GM12878 (cell line): ENCODE measurements at regions not wholly inside any gene's neighbourhood (a gene's known extent, or its start where the extent isn't known, plus 50 kb on each side); places are given as distances from the start of the nearest gene placed in this dataset.

Experiments
- ATAC-seq: fragments of 200-7000 bp; cut with Tn5 transposase; 3 replicates; pipeline ENCODE4 v1.9.1; 2020; ENCODE audit warnings: mild to moderate bottlenecking, moderate library complexity
- BruUV-seq: library from RNA; stranded (reverse); fragments of 400-500 nt; replicated peaks from 2 replicates; lab custom pipeline; 2021; lab: Mats Ljungman, UMichigan
- CTCF ChIA-PET: fragments of 300-600 bp; sonication (Branson Sonifier 250); formaldehyde crosslinking; extraction: SDS; loops from one replicate; lab custom pipeline; 2021; ENCODE audit warnings: inconsistent platforms; lab: Yijun Ruan, JAX
- POLR2A ChIA-PET: fragments of 350-600 bp; formaldehyde crosslinking; extraction: SDS; loops from one replicate; lab custom pipeline; 2021; ENCODE audit warnings: inconsistent platforms; lab: Charles Lee
- RAD21 ChIA-PET: fragments of 300-600 bp; sonication (Branson Sonifier 250); formaldehyde crosslinking; loops from one replicate; lab custom pipeline; 2023; ENCODE audit warnings: antibody characterized with exemption; ENCODE audit not compliant: unreplicated experiment; lab: Charles Lee
- SMC1A ChIA-PET: fragments of 300-600 bp; sonication (Branson Sonifier 250); formaldehyde crosslinking; loops from one replicate; lab custom pipeline; 2023; ENCODE audit not compliant: unreplicated experiment, uncharacterized antibody; lab: Charles Lee
- DNase-seq: peaks from one replicate; pipeline ENCODE4 v3.0.0-alpha.2; 2011; ENCODE audit warnings: low read depth, low spot score
- FAIRE-seq: peaks from 3 replicates; lab custom pipeline; 2011; peaks lifted over from hg19 to GRCh38; lab: Jason Lieb, UNC
- H2AFZ ChIP-seq: 2 replicates; pipeline ENCODE4 v1.6.0; 2011; ENCODE audit warnings: low read depth, low read length, control low read depth; ENCODE audit not compliant: control insufficient read depth
- H3K27ac ChIP-seq: 2 replicates; pipeline ENCODE4 v1.5.1; 2011; ENCODE audit warnings: control low read depth; ENCODE audit not compliant: control insufficient read depth, insufficient read depth
- H3K27me3 ChIP-seq, 2 experiments: replicated peaks in 1 of 2; 2 replicates each; pipeline versions ENCODE4 v1.6.0 to v1.6.1; 2011; ENCODE audit warnings: low read length in 1 of 2; ENCODE audit not compliant: control insufficient read depth in 2 of 2, insufficient read depth in 2 of 2
- H3K36me3 ChIP-seq, 2 experiments: 2 replicates each; pipeline ENCODE4 v1.5.1; 2011; ENCODE audit warnings: low read length in 1 of 2; ENCODE audit not compliant: control insufficient read depth in 2 of 2, insufficient read depth in 2 of 2
- H3K4me1 ChIP-seq: 2 replicates; pipeline ENCODE4 v1.6.1; 2011; ENCODE audit warnings: mild to moderate bottlenecking, low read length, moderate library complexity, mixed read lengths; ENCODE audit not compliant: control insufficient read depth, insufficient read depth
- H3K4me2 ChIP-seq: 2 replicates; pipeline ENCODE4 v1.6.0; 2011; ENCODE audit warnings: control low read depth; ENCODE audit not compliant: control insufficient read depth, insufficient read depth
- H3K4me3 ChIP-seq: fragments of 200-600 bp; sonication (generic); 2 replicates; pipeline ENCODE4 v1.5.1; 2016
- H3K79me2 ChIP-seq: 2 replicates; pipeline ENCODE4 v1.6.0; 2011; ENCODE audit warnings: low read length; ENCODE audit not compliant: control insufficient read depth, insufficient read depth
- H3K9ac ChIP-seq: 2 replicates; pipeline ENCODE4 v1.8.0; 2011; ENCODE audit warnings: low read length, control low read depth, mixed read lengths; ENCODE audit not compliant: control insufficient read depth, insufficient read depth
- H3K9me3 ChIP-seq: replicated peaks from 3 replicates; pipeline ENCODE4 v1.5.1; 2011; ENCODE audit warnings: mild to moderate bottlenecking, low read length; ENCODE audit not compliant: control insufficient read depth, insufficient read depth
- H4K20me1 ChIP-seq: 2 replicates; pipeline ENCODE4 v1.6.0; 2011; ENCODE audit not compliant: control insufficient read depth, insufficient read depth
- BCL11A ChIP-seq: IDR thresholded peaks from 2 replicates; pipeline ENCODE4 v1.6.1; 2011; ENCODE audit warnings: low read depth, low read length
- EGR1 ChIP-seq, 2 experiments: IDR thresholded peaks; 1 replicate in 1 of 2; 2 replicates in 1 of 2; pipeline ENCODE4 v1.6.1; 2011 to 2012; ENCODE audit warnings: low read depth in 2 of 2, low read length in 2 of 2, borderline replicate concordance in 1 of 2, mild to moderate bottlenecking in 1 of 2, moderate library complexity in 1 of 2
- ETV6 ChIP-seq, 2 experiments: fragments of 450-650 bp in 1 of 2; IDR thresholded peaks in 1 of 2; conservative IDR thresholded peaks in 1 of 2; 2 replicates each; pipeline ENCODE4 v1.6.1; 2014; ENCODE audit warnings: antibody characterized with exemption in 1 of 2, borderline replicate concordance in 1 of 2, low read depth in 1 of 2, mild to moderate bottlenecking in 1 of 2, moderate library complexity in 1 of 2
- IKZF1 ChIP-seq: fragments of 450-650 bp; conservative IDR thresholded peaks from 2 replicates; pipeline ENCODE4 v1.6.1; 2017; ENCODE audit warnings: antibody characterized with exemption, mild to moderate bottlenecking
- MEF2B ChIP-seq: fragments of 450-650 bp; IDR thresholded peaks from 2 replicates; pipeline ENCODE4 v1.6.1; 2018; ENCODE audit warnings: mild to moderate bottlenecking, moderate library complexity; ENCODE audit not compliant: partially characterized antibody, poor library complexity, severe bottlenecking
- PAX5 ChIP-seq: IDR thresholded peaks from 2 replicates; pipeline ENCODE4 v1.6.1; 2011; ENCODE audit warnings: low read depth, low read length, borderline replicate concordance
- POLR2AphosphoS5 ChIP-seq: IDR thresholded peaks from 2 replicates; pipeline ENCODE4 v1.6.1; 2011; ENCODE audit warnings: mild to moderate bottlenecking, low read length, inconsistent platforms
- RELA ChIP-seq: fragments of 450-650 bp; IDR thresholded peaks from 2 replicates; pipeline ENCODE4 v1.8.0; 2014; ENCODE audit warnings: borderline replicate concordance; ENCODE audit not compliant: partially characterized antibody
- SUZ12 ChIP-seq: fragments of 200-600 bp; sonication (generic); IDR thresholded peaks from one replicate; pipeline ENCODE4 v1.6.1; 2018; ENCODE audit warnings: antibody characterized with exemption, mild to moderate bottlenecking; ENCODE audit not compliant: unreplicated experiment
- TARDBP ChIP-seq: IDR thresholded peaks from 2 replicates; pipeline ENCODE4 v1.6.1; 2016; ENCODE audit warnings: borderline replicate concordance
- ZNF24 ChIP-seq: fragments of 450-650 bp; IDR thresholded peaks from 2 replicates; pipeline ENCODE4 v1.6.1; 2017; ENCODE audit warnings: antibody characterized with exemption, mild to moderate bottlenecking
- ZNF592 ChIP-seq: fragments of 450-650 bp; IDR thresholded peaks from 2 replicates; pipeline ENCODE4 v1.6.1; 2017; ENCODE audit warnings: mild to moderate bottlenecking, moderate library complexity
- WGBS: methylation state at CpG from one replicate; pipeline ENCODE4 v1.1.6; 2016; ENCODE audit warnings: low lambda C conversion rate; ENCODE audit not compliant: insufficient replicate concordance, insufficient coverage; ENCODE audit errors: missing lambda C conversion rate; 5-methylcytosine and 5-hydroxymethylcytosine counted together
- in situ Hi-C: fragments of 300-500 bp; cut with MboI; formaldehyde crosslinking; loops from 9 replicates; pipeline ENCODE4 v1.14.3; 2018; ENCODE audit warnings: mixed read lengths
- intact Hi-C: fragments of 100-400 bp; cut with micrococcal nuclease; formaldehyde crosslinking; loops from one replicate; pipeline ENCODE4 v1.14.2; 2022; ENCODE audit not compliant: unreplicated experiment

GRCh38 chr22:47442821-47443220, 680.4 kb downstream of the TBC1D22A start:
- no peak for FAIRE-seq
- Histone ChIP-seq H3K36me3 (no peaks in the 10 kb centered on the region), H3K27me3 (no peaks in the 10 kb centered on the region), H3K4me1 (no peaks in the 10 kb centered on the region), H3K4me3 (no peak overlapping the region), H2AFZ (no peak overlapping the region), H3K27ac (no peak overlapping the region), H3K4me2 (no peak overlapping the region), H3K9ac (no peak overlapping the region), H3K79me2 (no peaks in the 10 kb centered on the region), H3K9me3 (no peaks in the 10 kb centered on the region; the same call in 2 of the 3 replicates), H4K20me1 (no peaks in the 10 kb centered on the region)
- no peak for ATAC-seq
- DNase-seq, result no peak
- 14% methylated on average over 6 of the region's 6 CpGs for WGBS
- TF ChIP-seq ETV6 (conservative IDR thresholded peaks at IDR 0.05 in 1 of 2, IDR thresholded peaks at IDR 0.05 in 1 of 2; ENCODE audit: borderline replicate concordance in 1 of 2, low read depth in 1 of 2), result no peak
- no peak for TF ChIP-seq RELA
- TF ChIP-seq IKZF1, result no peak
- TF ChIP-seq EGR1 (IDR thresholded peaks at IDR 0.05; ENCODE audit: borderline replicate concordance in 1 of 2, low read depth in 2 of 2, low read length in 2 of 2), result no peak
- no peak for TF ChIP-seq ZNF592
- no peak for TF ChIP-seq TARDBP
- TF ChIP-seq PAX5, result no peak
- TF ChIP-seq SUZ12, result no peak
- TF ChIP-seq MEF2B, result no peak
- no peak for TF ChIP-seq POLR2AphosphoS5
- TF ChIP-seq ZNF24, result no peak
- no peak for TF ChIP-seq BCL11A
- intact Hi-C loops (no loop called here), in situ Hi-C loops (no loop called here)
- ChIA-PET RAD21 (no interaction called here), SMC1A (no interaction called here), CTCF (no interaction called here), POLR2A (no interaction called here)
- BruUV-seq, result no TSS peak
